ENCODE measurements at regions not wholly inside any gene's neighbourhood (a gene's known extent, or its start where the extent isn't known, plus 50 kb on each side); places are given as distances from the start of the nearest gene placed in this dataset.

GRCh38 chr3:99049164-99049563, 147.7 kb upstream of the DCBLD2 start:
- Histone ChIP-seq H3K4me3 (ENCODE audit: low read depth, low read length) (no peak overlapping the region), H3K9me3 (ENCODE audit: control insufficient read depth, insufficient read depth, low read length) (no peaks in the 10 kb centered on the region), H3K27ac (ENCODE audit: low read depth, low read length) (no peak overlapping the region), H3K27me3 (ENCODE audit: control insufficient read depth, insufficient read depth, low read length) (no peaks in the 10 kb centered on the region)
- TF ChIP-seq CTCF (IDR thresholded peaks at IDR 0.05; ENCODE audit: low read depth, low read length): no peak
- POLR2A ChIA-PET: no interaction called here
- CTCF ChIA-PET: interaction anchor here (1.2 kb wide), 1 partner anchor 124 kb away, joined by 4 read pairs; no protein-coding TSS in a partner anchor
- DNase-seq (ENCODE audit: low read depth, low spot score): no peak

- Histone ChIP-seq H3K27me3 (ENCODE audit: control insufficient read depth, insufficient read depth, low read length) (no peaks in the 10 kb centered on the region), H3K4me3 (ENCODE audit: low read depth, low read length) (no peak overlapping the region), H3K27ac (ENCODE audit: low read depth, low read length) (no peak overlapping the region), H3K9me3 (ENCODE audit: control insufficient read depth, insufficient read depth, low read length) (no peaks in the 10 kb centered on the region)
- POLR2A ChIA-PET: no interaction called here
- CTCF ChIA-PET: no interaction called here
- no peak for TF ChIP-seq CTCF (IDR thresholded peaks at IDR 0.05; ENCODE audit: low read depth, low read length)
- no peak for DNase-seq (ENCODE audit: low read depth, low spot score)
Measured at GRCh38 chr3:99041747-99042146, 140.3 kb upstream of the DCBLD2 start.

DNA sequence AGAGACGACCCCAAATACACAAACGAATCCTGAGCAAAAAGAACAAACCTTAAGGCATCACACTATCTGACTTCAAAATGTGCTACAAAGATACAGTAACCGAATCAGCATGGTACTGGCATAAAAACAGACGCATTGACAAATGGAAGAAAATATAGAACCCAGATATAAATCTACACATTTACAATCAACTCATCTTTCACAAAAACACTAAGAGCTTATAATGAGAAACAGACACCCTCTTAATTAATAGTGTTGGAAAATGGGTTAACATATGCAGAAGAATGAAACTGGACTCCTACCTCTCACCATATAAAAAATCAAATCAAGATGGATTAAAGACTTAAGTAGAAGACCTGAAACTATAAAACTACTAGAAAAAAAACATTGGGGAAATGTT, 130.3 kb upstream of the DCBLD2 start:
- no peaks in the 10 kb centered on the region for H3K27me3 ChIP-seq (ENCODE audit: control insufficient read depth, insufficient read depth, low read length)
- H3K4me3 ChIP-seq (ENCODE audit: low read depth, low read length): no peak overlapping the region
- no peak for DNase-seq (ENCODE audit: low read depth, low spot score)
- no peak overlapping the region for H3K27ac ChIP-seq (ENCODE audit: low read depth, low read length)
- TF ChIP-seq CTCF (IDR thresholded peaks at IDR 0.05; ENCODE audit: low read depth, low read length): no peak
- ChIA-PET CTCF (interaction anchor here (1.5 kb wide), 1 partner anchor 141 kb away, joined by 4 read pairs; no protein-coding TSS in a partner anchor), POLR2A (no interaction called here)
- no peaks in the 10 kb centered on the region; the same call in 1 of the 2 replicates for H3K9me3 ChIP-seq (ENCODE audit: control insufficient read depth, insufficient read depth, low read length)

- peak; percentile 27 for DNase-seq (ENCODE audit: low read depth, low spot score)
- ChIA-PET POLR2A (no interaction called here), CTCF (interaction anchor here (0.7 to 6.7 kb wide), 46 partner anchors 9 to 1196 kb away, joined by 3 to 87 read pairs (median 4); partner anchors contain the start of gene COL8A1)
- Histone ChIP-seq H3K4me3 (ENCODE audit: low read depth, low read length) (no peak overlapping the region), H3K27ac (ENCODE audit: low read depth, low read length) (no peak overlapping the region), H3K9me3 (ENCODE audit: control insufficient read depth, insufficient read depth, low read length) (no peaks in the 10 kb centered on the region), H3K27me3 (ENCODE audit: control insufficient read depth, insufficient read depth, low read length) (no peaks in the 10 kb centered on the region)
- TF ChIP-seq CTCF (IDR thresholded peaks at IDR 0.05; ENCODE audit: low read depth, low read length): peak; percentile 71
Measured at GRCh38 chr3:99023590-99024192, 122.2 kb upstream of the DCBLD2 start.

GRCh38 chr3:99021466-99021865, 120.0 kb upstream of the DCBLD2 start:
- ChIA-PET CTCF (interaction anchor here (3.8 to 6.7 kb wide), 2 partner anchors 153 to 732 kb away, joined by 39 to 87 read pairs; no protein-coding TSS in a partner anchor), POLR2A (no interaction called here)
- H3K4me3 ChIP-seq (ENCODE audit: low read depth, low read length): no peak overlapping the region

More at GRCh38 chr3:99021466-99021865, 120.0 kb upstream of the DCBLD2 start:
- Histone ChIP-seq H3K9me3 (ENCODE audit: control insufficient read depth, insufficient read depth, low read length) (no peaks in the 10 kb centered on the region), H3K27me3 (ENCODE audit: control insufficient read depth, insufficient read depth, low read length) (no peaks in the 10 kb centered on the region), H3K27ac (ENCODE audit: low read depth, low read length) (no peak overlapping the region)
- no peak for DNase-seq (ENCODE audit: low read depth, low spot score)
- no peak for TF ChIP-seq CTCF (IDR thresholded peaks at IDR 0.05; ENCODE audit: low read depth, low read length)

All from AG04450 (cell line).